Panc1 (cell line): ENCODE measurements at regions not wholly inside any gene's neighbourhood (a gene's known extent, or its start where the extent isn't known, plus 50 kb on each side); places are given as distances from the start of the nearest gene placed in this dataset.

Experiments used
- ATAC-seq: fragments of 200-7000 bp; cut with Tn5 transposase; 2 replicates; pipeline ENCODE4 v1.9.1; 2020; ENCODE audit warnings: mild to moderate bottlenecking, moderate library complexity
- BruUV-seq: library from RNA; stranded (reverse); fragments of 400-500 nt; replicated peaks from 2 replicates; lab custom pipeline; 2021; lab: Mats Ljungman, UMichigan
- CTCF ChIA-PET: fragments of 300-600 bp; sonication (Branson Sonifier 250); formaldehyde crosslinking; loops from one replicate; lab custom pipeline; 2022; ENCODE audit warnings: antibody characterized with exemption; lab: Charles Lee
- POLR2A ChIA-PET: fragments of 300-600 bp; sonication (Branson Sonifier 250); formaldehyde crosslinking; loops from one replicate; lab custom pipeline; 2022; ENCODE audit warnings: antibody characterized with exemption; lab: Charles Lee
- DNase-seq: peaks from one replicate; pipeline ENCODE4 v3.0.0-alpha.2; 2010; ENCODE audit warnings: low read depth, low spot score
- H3K27ac ChIP-seq: 2 replicates; pipeline ENCODE4 v1.5.1; 2011; ENCODE audit warnings: mild to moderate bottlenecking, low read length, inconsistent platforms
- H3K27me3 ChIP-seq: fragments of 200-500 bp; sonication (Bioruptor generic); 2 replicates; pipeline ENCODE4 v1.6.0; 2014; ENCODE audit warnings: low read length, inconsistent platforms; ENCODE audit not compliant: control insufficient read depth, insufficient read depth
- H3K36me3 ChIP-seq: fragments of 200-500 bp; sonication (Bioruptor generic); 2 replicates; pipeline ENCODE4 v1.5.1; 2014; ENCODE audit warnings: inconsistent platforms, mild to moderate bottlenecking, low read length, moderate library complexity; ENCODE audit not compliant: control insufficient read depth, insufficient read depth
- H3K4me1 ChIP-seq: 2 replicates; pipeline ENCODE4 v1.5.1; 2011; ENCODE audit warnings: inconsistent platforms, mild to moderate bottlenecking, low read length, moderate library complexity; ENCODE audit not compliant: control insufficient read depth, insufficient read depth
- H3K4me3 ChIP-seq, 2 experiments: 2 replicates each; pipeline ENCODE4 v1.5.1; 2011 to 2012; ENCODE audit warnings: low read depth in 2 of 2, low read length in 2 of 2, mild to moderate bottlenecking in 2 of 2, inconsistent platforms in 1 of 2, moderate library complexity in 1 of 2
- H3K9me3 ChIP-seq: fragments of 200-500 bp; sonication (Bioruptor generic); 2 replicates; pipeline ENCODE4 v1.5.1; 2014; ENCODE audit warnings: low read depth, mild to moderate bottlenecking, inconsistent platforms, low read length, moderate library complexity; ENCODE audit not compliant: control insufficient read depth, insufficient read depth
- CTCF ChIP-seq: fragments of 450-650 bp; IDR thresholded peaks from 2 replicates; pipeline ENCODE4 v1.5.1; 2017; ENCODE audit warnings: mild to moderate bottlenecking
- POLR2AphosphoS5 ChIP-seq: IDR thresholded peaks from 2 replicates; pipeline ENCODE4 v1.6.1; 2012; ENCODE audit warnings: mild to moderate bottlenecking, low read depth, low read length, moderate library complexity
- SIN3A ChIP-seq: IDR thresholded peaks from 2 replicates; pipeline ENCODE4 v1.6.1; 2012; ENCODE audit warnings: low read depth, mild to moderate bottlenecking, low read length, moderate library complexity, borderline replicate concordance; ENCODE audit not compliant: insufficient read depth
- TCF7L2 ChIP-seq: IDR thresholded peaks from 2 replicates; pipeline ENCODE4 v1.6.1; 2011; ENCODE audit warnings: mild to moderate bottlenecking, low read depth, low read length, inconsistent platforms
- in situ Hi-C: cut with HindIII; loops from 2 replicates; pipeline ENCODE4 v1.10.0; 2016; ENCODE audit warnings: low sequenced_read_pairs, low pct_unique_long_range_greater_than_20kb
- intact Hi-C: fragments of 100-400 bp; cut with micrococcal nuclease; formaldehyde crosslinking; loops from one replicate; pipeline ENCODE4 v1.10.0; 2022; ENCODE audit not compliant: unreplicated experiment
- TF ChIP-seq, protein P1 (sequence below), 2 experiments: IDR thresholded peaks; 2 replicates each; pipeline ENCODE4 v1.6.1; 2011 to 2012; ENCODE audit warnings: low read depth in 2 of 2, control low read depth in 1 of 2, low read length in 1 of 2, mild to moderate bottlenecking in 1 of 2, moderate library complexity in 1 of 2; ENCODE audit not compliant: insufficient read depth in 1 of 2

DNA sequence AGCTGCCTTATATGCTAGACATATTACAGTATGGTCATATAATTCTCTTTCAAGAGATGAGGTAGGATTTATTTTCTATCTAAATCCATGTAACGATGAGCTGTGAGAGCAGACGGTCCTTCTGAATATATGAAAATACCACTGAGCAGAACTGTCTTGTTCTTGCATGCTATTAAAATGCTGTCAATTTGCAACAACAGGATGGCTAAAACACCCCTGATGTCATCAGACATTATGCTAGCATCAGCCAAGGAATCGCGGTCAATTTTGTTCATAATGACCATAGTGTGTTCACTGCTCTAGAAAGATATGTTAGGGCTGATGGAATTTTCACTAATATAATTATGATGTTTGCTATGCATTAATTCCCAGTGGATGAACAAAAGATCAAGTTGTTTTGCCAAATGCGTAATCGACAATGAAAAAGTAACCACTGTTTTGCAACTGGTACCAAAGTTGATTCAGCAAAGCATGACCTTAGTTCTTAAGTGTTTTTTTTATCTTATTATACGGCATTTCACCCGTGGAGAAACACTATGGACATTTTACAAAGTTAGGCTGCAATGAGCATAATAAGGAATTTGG, 765.4 kb upstream of the NR2F2 start:
- no TSS peak for BruUV-seq

GRCh38 chr15:95565690-95566089, 764.8 kb upstream of the NR2F2 start:
- BruUV-seq = no TSS peak

More for the DNA sequence above, 765.4 kb upstream of the NR2F2 start:
- POLR2A ChIA-PET = no interaction called here
- no peaks in the 10 kb centered on the region for H3K9me3 ChIP-seq
- DNase-seq = no peak
- intact Hi-C loops = no loop called here
- H3K27me3 ChIP-seq = no peaks in the 10 kb centered on the region
- H3K4me1 ChIP-seq = no peaks in the 10 kb centered on the region
- in situ Hi-C loops = no loop called here
- CTCF ChIA-PET = no interaction called here
- ATAC-seq = no peak
- no peaks in the 10 kb centered on the region for H3K36me3 ChIP-seq
- H3K27ac ChIP-seq = no peak overlapping the region
- TF ChIP-seq, protein P1, sequence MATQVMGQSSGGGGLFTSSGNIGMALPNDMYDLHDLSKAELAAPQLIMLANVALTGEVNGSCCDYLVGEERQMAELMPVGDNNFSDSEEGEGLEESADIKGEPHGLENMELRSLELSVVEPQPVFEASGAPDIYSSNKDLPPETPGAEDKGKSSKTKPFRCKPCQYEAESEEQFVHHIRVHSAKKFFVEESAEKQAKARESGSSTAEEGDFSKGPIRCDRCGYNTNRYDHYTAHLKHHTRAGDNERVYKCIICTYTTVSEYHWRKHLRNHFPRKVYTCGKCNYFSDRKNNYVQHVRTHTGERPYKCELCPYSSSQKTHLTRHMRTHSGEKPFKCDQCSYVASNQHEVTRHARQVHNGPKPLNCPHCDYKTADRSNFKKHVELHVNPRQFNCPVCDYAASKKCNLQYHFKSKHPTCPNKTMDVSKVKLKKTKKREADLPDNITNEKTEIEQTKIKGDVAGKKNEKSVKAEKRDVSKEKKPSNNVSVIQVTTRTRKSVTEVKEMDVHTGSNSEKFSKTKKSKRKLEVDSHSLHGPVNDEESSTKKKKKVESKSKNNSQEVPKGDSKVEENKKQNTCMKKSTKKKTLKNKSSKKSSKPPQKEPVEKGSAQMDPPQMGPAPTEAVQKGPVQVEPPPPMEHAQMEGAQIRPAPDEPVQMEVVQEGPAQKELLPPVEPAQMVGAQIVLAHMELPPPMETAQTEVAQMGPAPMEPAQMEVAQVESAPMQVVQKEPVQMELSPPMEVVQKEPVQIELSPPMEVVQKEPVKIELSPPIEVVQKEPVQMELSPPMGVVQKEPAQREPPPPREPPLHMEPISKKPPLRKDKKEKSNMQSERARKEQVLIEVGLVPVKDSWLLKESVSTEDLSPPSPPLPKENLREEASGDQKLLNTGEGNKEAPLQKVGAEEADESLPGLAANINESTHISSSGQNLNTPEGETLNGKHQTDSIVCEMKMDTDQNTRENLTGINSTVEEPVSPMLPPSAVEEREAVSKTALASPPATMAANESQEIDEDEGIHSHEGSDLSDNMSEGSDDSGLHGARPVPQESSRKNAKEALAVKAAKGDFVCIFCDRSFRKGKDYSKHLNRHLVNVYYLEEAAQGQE (IDR thresholded peaks at IDR 0.05; ENCODE audit: insufficient read depth in 1 of 2, low read depth in 2 of 2, low read length in 1 of 2) = no peak
- TF ChIP-seq POLR2AphosphoS5 (no peak), CTCF (no peak), SIN3A (no peak), TCF7L2 (no peak)
- H3K4me3 ChIP-seq = no peak overlapping the region

More at GRCh38 chr15:95565690-95566089, 764.8 kb upstream of the NR2F2 start:
- CTCF ChIA-PET = no interaction called here
- in situ Hi-C loops (no loop called here), intact Hi-C loops (no loop called here)
- Histone ChIP-seq H3K36me3 (no peaks in the 10 kb centered on the region), H3K4me1 (no peaks in the 10 kb centered on the region), H3K27me3 (no peaks in the 10 kb centered on the region), H3K4me3 (no peak overlapping the region), H3K27ac (no peak overlapping the region), H3K9me3 (no peaks in the 10 kb centered on the region)
- TF ChIP-seq CTCF (no peak), POLR2AphosphoS5 (no peak), TCF7L2 (no peak), SIN3A (no peak)
- TF ChIP-seq, protein P1 (IDR thresholded peaks at IDR 0.05; ENCODE audit: insufficient read depth in 1 of 2, low read depth in 2 of 2, low read length in 1 of 2) = no peak
- POLR2A ChIA-PET = no interaction called here
- DNase-seq = no peak
- ATAC-seq = no peak
